ENCODE measurements at regions not wholly inside any gene's neighbourhood (a gene's known extent, or its start where the extent isn't known, plus 50 kb on each side); places are given as distances from the start of the nearest gene placed in this dataset.

DNA sequence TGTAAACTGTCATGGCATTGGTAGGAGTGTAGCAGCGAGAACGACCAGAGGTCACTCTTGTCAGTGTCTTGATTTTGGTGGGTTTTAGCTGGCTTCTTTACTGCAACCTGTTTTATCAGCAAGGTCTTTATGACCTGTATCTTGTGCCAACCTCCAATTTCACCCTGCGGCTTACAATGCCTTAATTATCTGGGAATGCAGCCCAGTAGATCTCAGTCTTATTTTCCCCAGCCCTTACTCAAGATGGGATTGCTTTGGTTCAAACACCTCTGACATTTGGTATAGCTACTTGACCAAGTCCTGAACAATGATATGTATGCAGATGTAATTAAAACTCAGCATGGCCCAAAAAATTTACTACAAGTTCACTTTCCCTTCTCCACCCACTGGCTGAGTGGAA, 388.4 kb downstream of the RSL24D1 start:
- H3K27ac ChIP-seq (ENCODE audit: low read length): no peak overlapping the region
- H3K4me1 ChIP-seq (ENCODE audit: insufficient read depth, low read length): peaks cover 5% of the 10 kb centered on the region; the same call in 1 of the 2 replicates
- no peak overlapping the region for H3K4me2 ChIP-seq (ENCODE audit: low read length)
- TF ChIP-seq EZH2phosphoT487 (IDR thresholded peaks at IDR 0.05; ENCODE audit: borderline replicate concordance, low read length) (no peak), EZH2 (IDR thresholded peaks at IDR 0.05; ENCODE audit: low read length, unreplicated experiment) (no peak)
- TF ChIP-seq, protein P1, sequence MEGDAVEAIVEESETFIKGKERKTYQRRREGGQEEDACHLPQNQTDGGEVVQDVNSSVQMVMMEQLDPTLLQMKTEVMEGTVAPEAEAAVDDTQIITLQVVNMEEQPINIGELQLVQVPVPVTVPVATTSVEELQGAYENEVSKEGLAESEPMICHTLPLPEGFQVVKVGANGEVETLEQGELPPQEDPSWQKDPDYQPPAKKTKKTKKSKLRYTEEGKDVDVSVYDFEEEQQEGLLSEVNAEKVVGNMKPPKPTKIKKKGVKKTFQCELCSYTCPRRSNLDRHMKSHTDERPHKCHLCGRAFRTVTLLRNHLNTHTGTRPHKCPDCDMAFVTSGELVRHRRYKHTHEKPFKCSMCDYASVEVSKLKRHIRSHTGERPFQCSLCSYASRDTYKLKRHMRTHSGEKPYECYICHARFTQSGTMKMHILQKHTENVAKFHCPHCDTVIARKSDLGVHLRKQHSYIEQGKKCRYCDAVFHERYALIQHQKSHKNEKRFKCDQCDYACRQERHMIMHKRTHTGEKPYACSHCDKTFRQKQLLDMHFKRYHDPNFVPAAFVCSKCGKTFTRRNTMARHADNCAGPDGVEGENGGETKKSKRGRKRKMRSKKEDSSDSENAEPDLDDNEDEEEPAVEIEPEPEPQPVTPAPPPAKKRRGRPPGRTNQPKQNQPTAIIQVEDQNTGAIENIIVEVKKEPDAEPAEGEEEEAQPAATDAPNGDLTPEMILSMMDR (conservative IDR thresholded peaks at IDR 0.05; ENCODE audit: low read depth, low read length): no peak
- no peak overlapping the region for H3K4me3 ChIP-seq (ENCODE audit: low read length)
- no peaks in the 10 kb centered on the region for H4K20me1 ChIP-seq (ENCODE audit: low read length)
- BruUV-seq (replicated peaks): no TSS peak
- no peak for DNase-seq
- H3K9me3 ChIP-seq (ENCODE audit: low read length): no peaks in the 10 kb centered on the region
- ChIA-PET POLR2A (ENCODE audit: unreplicated experiment) (no interaction called here), CTCF (no interaction called here)
- no peak overlapping the region for H3K9ac ChIP-seq (ENCODE audit: low read length)
- H3K9me2 ChIP-seq (replicated peaks; ENCODE audit: low read length): no peaks in the 10 kb centered on the region
- no peak for ATAC-seq
- H3K79me2 ChIP-seq (ENCODE audit: low read length): no peaks in the 10 kb centered on the region
- intact Hi-C loops (cut with micrococcal nuclease): no loop called here
- no peaks in the 10 kb centered on the region for H3K36me3 ChIP-seq (ENCODE audit: low read depth, low read length)
- no peak overlapping the region for H2AFZ ChIP-seq (ENCODE audit: low read length)
- no peaks in the 10 kb centered on the region for H3K27me3 ChIP-seq (ENCODE audit: low read length)
- no peaks in the 10 kb centered on the region for H3F3A ChIP-seq (ENCODE audit: low read length, unreplicated experiment)

DNA sequence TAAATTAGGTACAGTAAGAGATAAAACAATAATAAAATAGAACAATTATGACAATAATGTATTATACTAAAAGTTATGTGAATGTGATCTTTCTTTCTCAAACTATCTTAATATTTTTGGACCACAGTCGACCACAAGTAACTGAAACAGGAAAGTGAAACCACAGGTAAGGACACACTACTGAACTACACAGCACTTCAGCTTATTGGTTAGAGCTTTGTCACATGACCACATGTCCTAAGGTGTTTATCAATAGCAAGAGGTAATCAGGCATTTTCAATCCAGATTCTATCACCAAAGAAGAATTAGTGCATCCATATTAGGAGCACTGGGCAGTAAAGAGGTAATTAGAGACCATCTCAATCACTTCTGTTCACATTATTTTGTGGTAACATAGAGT, 392.8 kb downstream of the RSL24D1 start:
- Histone ChIP-seq H3K79me2 (ENCODE audit: low read length) (no peaks in the 10 kb centered on the region), H3K27ac (ENCODE audit: low read length) (no peak overlapping the region), H2AFZ (ENCODE audit: low read length) (no peak overlapping the region), H3K4me2 (ENCODE audit: low read length) (no peak overlapping the region), H3K4me1 (ENCODE audit: insufficient read depth, low read length) (peaks cover 7% of the 10 kb centered on the region; the same call in 1 of the 2 replicates), H3F3A (ENCODE audit: low read length, unreplicated experiment) (no peaks in the 10 kb centered on the region), H3K9me3 (ENCODE audit: low read length) (no peaks in the 10 kb centered on the region), H3K9ac (ENCODE audit: low read length) (no peak overlapping the region), H4K20me1 (ENCODE audit: low read length) (no peaks in the 10 kb centered on the region), H3K4me3 (ENCODE audit: low read length) (no peak overlapping the region), H3K9me2 (replicated peaks; ENCODE audit: low read length) (no peaks in the 10 kb centered on the region), H3K27me3 (ENCODE audit: low read length) (no peaks in the 10 kb centered on the region), H3K36me3 (ENCODE audit: low read depth, low read length) (no peaks in the 10 kb centered on the region)
- no peak for ATAC-seq
- DNase-seq: no peak
- CTCF ChIA-PET: no interaction called here
- BruUV-seq (replicated peaks): no TSS peak
- POLR2A ChIA-PET (ENCODE audit: unreplicated experiment): no interaction called here
- TF ChIP-seq EZH2 (IDR thresholded peaks at IDR 0.05; ENCODE audit: low read length, unreplicated experiment): no peak
- TF ChIP-seq, protein P1 (conservative IDR thresholded peaks at IDR 0.05; ENCODE audit: low read depth, low read length): no peak
- no peak for TF ChIP-seq EZH2phosphoT487 (IDR thresholded peaks at IDR 0.05; ENCODE audit: borderline replicate concordance, low read length)
- intact Hi-C loops (cut with micrococcal nuclease): no loop called here

DNA sequence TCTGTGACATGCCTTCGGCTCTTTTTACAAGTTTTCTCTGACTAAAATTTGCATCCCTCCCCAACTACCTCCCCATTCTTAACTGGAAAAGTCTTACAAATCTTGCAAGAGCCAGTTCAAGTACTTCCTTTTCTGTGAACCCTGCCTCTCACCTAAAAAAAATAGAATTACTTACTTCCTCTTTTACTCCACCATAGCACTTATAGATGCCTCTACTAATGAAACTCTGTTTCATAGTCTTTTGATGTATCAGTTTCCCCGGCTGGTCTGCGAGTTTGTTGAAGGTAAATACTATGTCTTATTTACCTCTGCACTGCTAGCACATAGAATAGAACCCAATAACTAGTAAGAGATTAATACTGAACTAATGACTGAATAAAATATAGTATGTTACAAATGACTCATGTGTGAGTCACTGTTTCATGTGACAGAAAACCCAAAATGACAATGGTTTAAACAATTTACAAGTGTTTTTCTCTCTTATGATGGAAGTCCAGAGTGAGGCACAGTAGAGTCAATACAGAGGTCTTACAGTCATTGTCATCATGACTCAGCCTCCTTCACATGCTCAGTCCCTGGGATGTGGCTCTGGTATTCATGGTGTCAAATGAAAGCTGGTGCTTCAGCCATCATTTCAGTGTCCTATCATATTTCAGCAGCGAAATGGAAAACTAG, 393.5 kb downstream of the RSL24D1 start:
- no peaks in the 10 kb centered on the region for H3K27me3 ChIP-seq (ENCODE audit: low read length)
- no peak overlapping the region for H2AFZ ChIP-seq (ENCODE audit: low read length)
- peaks cover 7% of the 10 kb centered on the region; the same call in 1 of the 2 replicates for H3K4me1 ChIP-seq (ENCODE audit: insufficient read depth, low read length)
- ATAC-seq (peak; percentile 59; the same call in 1 of the 2 replicates), DNase-seq (peak; percentile 52)
- intact Hi-C loops (cut with micrococcal nuclease): no loop called here
- TF ChIP-seq, protein P1 (conservative IDR thresholded peaks at IDR 0.05; ENCODE audit: low read depth, low read length): no peak
- TF ChIP-seq EZH2 (IDR thresholded peaks at IDR 0.05; ENCODE audit: low read length, unreplicated experiment): no peak
- TF ChIP-seq EZH2phosphoT487 (IDR thresholded peaks at IDR 0.05; ENCODE audit: borderline replicate concordance, low read length): no peak
- CTCF ChIA-PET: no interaction called here
- H3K4me2 ChIP-seq (ENCODE audit: low read length): no peak overlapping the region
- no peaks in the 10 kb centered on the region for H3K9me2 ChIP-seq (replicated peaks; ENCODE audit: low read length)
- H3K9ac ChIP-seq (ENCODE audit: low read length): no peak overlapping the region
- no peaks in the 10 kb centered on the region for H3F3A ChIP-seq (ENCODE audit: low read length, unreplicated experiment)
- no peak overlapping the region for H3K27ac ChIP-seq (ENCODE audit: low read length)
- H3K36me3 ChIP-seq (ENCODE audit: low read depth, low read length): no peaks in the 10 kb centered on the region
- H3K9me3 ChIP-seq (ENCODE audit: low read length): no peaks in the 10 kb centered on the region
- H3K4me3 ChIP-seq (ENCODE audit: low read length): no peak overlapping the region
- no TSS peak for BruUV-seq (replicated peaks)
- POLR2A ChIA-PET (ENCODE audit: unreplicated experiment): no interaction called here
- H4K20me1 ChIP-seq (ENCODE audit: low read length): no peaks in the 10 kb centered on the region
- H3K79me2 ChIP-seq (ENCODE audit: low read length): no peaks in the 10 kb centered on the region
